Stimulated activated CD8-positive, alpha-beta memory T cell treated with anti-CD3 and anti-CD28 coated beads, Interleukin-2, amount 100 ng/mL, for 48 hours (primary cell): ENCODE measurements at regions not wholly inside any gene's neighbourhood (a gene's known extent, or its start where the extent isn't known, plus 50 kb on each side); places are given as distances from the start of the nearest gene placed in this dataset.

ENCODE experiments used
- DNase-seq, 2 donors: peaks; one replicate each; pipeline ENCODE4 v3.0.0-alpha.2; 2020; ENCODE audit warnings: low read depth in 2 of 2

DNA sequence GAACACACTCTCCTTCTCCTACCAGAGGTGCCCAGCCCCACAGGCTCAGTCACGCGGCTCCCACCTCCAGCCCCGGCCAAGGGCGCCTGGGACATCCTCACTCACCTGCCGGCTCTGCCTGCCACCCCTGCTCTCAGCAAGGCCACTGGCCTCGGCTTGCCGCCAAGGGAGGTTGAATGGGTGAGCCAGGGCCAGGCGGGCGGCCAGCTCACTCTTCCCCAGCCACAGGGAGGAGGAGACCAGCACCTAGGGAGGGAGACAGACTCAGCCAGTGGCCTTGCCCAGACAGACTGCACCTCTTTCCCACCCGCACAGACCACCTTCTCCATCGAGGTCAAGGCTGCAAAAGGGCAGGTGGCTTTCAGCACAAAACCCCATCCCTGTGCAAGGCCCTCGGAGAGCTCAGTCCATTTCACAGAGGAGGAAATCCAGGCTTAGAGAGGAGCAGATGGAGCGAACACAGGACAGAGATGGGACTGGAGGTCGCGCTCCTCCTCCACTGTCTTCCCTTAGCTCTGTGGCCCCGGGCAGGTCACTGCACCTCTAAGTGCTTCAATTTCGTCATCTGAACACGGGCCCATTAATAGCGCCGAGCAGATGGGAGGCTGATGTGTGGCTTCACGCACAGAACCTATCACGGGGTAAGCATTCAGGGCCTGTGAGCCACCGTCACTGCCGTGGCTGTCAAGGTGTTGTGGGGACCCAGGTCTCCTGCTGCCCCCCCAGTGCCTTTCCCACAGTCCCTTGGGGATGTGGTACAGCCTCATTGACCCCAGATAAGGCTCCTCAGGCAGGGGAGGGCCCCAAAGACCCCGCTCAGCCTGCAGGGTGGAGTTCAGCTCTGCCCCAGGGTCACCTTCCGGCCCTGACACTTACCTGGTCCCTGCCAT, 56.1 kb downstream of the RMI2 start:
- DNase-seq, result no peak

DNA sequence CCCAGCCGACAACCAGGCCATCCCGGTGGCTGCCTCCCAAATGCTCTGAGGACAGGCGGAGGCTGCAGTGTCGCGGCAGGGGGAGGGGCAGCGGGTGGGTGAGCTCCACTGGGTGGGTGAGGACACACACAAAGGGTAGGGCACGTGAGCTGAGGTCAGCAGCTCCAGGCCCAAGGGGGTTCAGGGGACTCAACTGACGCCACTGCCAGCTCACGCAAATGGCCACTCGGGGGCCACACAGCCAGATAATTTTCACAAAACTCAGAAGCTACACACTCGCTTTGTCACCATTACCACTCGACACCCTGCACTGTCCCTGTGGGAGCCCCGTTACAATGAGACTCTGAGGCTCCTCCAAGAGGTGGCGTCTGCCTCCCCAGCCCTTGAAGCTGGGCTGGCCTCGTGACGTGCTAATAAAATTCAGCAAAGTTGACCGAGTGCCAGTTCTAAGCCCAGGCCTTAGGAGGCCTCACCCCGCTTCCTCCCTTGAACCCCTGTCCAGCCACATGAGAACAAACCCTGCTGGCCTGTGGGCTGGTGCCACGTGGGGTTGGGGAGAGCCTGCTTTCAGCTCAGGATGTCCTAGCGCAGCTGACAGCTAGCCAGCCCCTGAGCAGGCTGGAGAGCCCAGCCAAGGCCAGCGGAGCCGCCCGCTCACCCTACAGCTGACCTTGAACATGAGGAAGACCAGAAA, 56.9 kb downstream of the RMI2 start:
- DNase-seq, result no peak

DNA sequence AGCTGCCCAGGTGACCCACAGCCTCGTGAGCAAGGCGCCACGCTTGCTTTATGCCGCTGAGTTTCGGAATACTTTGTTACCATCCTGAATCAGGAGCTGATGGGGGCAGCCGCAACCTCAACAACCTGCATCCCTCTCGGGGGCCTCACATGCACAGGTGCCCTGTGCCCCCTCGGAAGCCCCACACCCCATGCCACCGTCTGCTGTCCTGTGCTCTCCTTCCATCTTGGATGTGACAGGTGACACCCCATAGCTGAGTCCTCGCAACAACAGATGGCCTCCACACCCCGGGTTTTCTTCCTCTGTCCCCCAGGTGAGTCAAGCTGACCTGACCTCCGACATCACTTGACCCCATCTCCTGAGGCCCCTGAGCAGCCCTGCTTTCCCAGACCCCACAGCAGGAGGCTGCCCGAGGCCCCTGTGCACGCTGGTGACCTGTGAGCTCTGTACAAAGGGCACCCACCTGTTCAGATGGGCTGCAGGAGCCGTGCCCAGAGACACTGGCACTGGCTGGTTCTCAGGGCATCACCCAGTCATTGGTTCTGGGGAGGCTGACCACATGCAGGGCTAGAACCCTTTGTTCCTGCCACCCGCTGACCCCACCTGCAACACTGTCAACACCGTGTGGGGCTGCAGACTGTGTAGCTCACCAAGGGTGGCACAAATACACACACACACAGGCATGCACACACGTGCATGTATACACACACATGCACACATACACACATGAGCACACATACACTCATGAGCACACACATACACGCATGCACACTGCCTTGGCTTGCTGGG, 57.7 kb downstream of the RMI2 start:
- no peak for DNase-seq

DNA sequence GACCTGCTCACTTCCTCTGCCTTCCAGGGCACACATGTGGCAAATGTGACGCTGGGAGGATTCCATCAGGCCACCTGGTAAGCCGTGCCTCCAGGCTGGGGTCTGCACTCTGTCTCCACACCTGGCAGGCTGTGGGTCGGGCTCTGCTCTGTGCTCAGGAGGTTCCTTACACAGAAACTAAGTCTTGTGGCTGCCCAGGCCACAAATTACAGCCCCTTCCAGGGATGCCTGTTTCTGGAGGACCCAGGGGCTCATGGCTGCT, 58.2 kb downstream of the RMI2 start:
- DNase-seq, result no peak

DNA sequence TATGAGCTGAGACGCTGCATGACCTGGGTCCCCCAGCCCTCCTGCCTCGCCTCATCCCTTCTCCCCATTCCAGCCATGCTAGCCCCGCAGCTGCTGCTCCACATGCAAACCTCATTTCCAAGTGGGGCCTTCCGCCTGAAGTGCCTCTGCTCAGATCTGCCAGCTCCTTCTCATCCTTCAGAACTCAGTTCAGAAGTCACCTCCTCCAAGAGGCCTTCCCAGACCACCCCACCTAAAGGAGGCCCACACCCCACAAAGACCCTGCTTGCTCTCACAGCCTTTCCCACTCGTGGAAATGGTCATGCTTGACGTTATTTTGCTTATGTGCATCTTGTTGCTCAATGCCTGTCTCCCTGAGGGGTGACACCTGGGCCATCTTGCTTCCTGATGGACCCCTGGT, 58.7 kb downstream of the RMI2 start:
- DNase-seq, result no peak

DNA sequence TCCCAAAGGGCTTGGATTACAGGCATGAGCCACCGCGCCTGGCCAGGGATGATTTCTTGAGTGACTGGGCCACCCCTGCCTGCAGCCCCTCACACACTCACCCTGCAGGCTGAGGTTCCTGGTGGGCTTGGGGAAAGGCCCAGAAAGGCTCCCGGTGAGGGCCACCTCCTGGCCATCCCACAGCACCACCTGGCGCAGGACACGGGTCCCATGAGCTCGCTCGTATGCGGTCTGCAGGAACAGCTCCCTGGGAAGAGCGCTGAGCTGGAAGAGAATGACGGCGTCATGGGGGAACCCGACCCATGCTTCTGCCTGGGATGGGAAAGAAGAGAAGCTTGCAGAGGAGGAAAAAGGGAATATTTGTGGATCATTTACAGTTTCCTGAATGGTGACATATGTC, 59.3 kb downstream of the RMI2 start:
- DNase-seq, result no peak

DNA sequence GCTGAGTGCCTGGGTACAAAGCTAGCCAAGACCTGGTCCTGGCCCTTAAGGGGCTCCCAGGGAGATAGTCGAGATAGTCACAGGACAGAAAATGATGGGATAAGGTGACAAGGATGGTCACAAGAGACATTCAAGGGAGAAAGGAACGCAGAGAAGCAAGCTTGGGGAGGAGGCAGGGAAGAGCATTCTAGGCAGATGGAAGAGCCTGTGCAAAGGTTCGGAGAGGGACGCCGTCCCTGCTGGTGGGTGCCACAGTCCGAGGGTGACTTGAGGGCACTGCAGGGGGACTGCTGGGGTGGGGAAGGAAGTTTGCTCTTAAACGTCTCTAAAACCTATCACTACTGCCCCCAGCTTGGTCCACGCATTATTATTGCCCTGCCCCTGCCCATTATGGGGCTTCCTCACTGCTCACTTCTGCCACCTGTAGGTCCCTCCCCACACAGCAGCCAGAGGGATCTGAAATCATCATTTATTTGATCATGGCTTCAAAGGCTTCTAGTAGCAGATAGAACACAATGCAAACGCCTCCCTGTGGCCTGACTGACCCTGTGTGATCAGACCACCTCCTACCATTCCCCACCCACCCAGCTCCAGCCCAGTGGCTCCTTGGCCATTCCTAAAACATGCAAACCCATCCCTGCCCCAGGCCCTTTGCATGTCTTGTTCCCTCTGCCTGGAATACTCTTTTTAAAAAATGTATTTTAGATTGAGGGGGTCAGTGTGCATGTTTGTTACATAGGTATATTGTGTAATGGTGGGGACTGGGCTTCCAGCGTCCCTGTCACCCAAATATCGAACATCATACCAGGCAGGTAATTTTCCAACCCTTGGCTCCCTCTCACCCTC, 60.3 kb downstream of the RMI2 start:
- peak; percentile 43 to 55 for DNase-seq

DNA sequence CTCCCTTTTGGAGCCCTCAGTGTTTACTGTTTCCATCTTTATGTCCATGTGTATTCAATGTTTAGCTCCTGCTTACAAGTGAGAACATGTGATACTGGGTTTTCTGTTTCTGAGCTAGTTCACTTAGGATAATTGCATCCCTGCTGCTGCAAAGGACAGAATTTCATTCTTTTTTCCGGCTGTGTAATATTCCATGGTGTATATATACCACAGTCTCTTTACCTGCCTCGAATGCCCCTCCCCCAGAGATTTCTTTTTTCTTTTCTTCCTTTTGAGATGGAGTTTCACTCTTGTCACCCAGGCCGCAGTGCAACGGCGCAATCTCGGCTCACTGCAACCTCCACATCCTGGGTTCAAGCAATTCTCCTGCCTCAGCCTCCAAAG, 60.9 kb downstream of the RMI2 start:
- no peak for DNase-seq

DNA sequence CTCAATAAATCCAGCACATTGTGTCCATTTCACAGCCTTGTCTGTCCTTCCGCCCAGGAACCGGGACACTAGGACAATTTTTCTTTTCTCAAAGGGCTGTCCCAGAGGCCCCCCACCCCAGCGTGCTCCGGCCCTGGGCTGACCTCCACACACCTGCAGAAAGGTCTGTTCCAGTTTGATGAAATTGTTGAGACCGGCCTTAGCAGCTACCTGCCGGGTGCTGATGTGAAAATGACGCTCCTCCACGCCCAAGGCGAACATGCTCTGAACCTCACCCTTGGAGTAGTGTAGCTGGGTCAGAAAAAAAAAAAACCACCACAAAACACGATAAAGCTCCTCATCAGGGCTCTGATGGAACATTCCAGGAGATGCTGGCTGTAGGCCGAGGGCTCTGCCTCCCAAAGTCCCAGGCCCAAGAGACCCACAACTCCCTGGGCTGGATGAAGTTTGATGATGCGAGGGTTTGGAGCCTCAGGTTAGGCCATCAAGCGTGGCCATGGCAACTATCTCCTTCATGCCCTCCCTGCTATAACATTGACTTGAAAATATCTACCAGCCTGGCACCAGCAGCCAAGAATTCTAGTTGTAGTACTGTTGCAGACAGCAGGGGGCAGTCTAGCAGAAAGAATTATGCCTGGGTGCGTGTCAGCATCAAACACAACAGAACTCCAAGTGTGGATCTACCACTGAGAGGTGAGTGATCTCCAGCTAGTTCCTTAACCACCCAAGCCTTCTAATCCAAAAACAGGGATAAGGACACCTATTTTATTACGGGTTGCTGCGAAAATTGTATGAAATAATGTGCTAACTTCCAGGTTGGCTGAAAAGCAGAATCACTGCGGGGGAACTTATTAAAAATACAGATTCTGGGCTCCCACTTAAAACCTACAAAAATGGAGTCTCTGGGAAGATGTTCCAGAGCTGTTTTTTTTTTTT, 62.1 kb downstream of the RMI2 start:
- peak; percentile 21 to 41 for DNase-seq

DNA sequence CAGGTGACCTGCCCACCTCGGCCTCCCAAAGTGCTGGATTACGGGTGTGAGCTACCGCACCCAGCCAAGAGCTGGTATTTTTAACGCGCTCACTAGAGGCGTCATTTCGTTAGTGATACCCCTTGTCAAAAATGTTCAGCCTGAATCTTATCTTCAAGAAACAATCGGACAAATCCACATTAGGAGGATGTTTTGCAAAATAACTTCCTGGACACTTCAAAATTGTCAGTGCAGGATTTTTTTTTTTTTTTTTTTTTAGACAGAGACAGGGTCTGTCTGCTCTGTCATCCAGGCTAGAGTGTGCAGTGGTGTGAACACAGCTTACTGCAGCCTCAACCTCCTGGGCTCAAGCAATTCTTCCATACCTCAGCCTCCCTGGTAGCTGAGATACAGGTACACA, 63.0 kb downstream of the RMI2 start:
- no peak for DNase-seq

DNA sequence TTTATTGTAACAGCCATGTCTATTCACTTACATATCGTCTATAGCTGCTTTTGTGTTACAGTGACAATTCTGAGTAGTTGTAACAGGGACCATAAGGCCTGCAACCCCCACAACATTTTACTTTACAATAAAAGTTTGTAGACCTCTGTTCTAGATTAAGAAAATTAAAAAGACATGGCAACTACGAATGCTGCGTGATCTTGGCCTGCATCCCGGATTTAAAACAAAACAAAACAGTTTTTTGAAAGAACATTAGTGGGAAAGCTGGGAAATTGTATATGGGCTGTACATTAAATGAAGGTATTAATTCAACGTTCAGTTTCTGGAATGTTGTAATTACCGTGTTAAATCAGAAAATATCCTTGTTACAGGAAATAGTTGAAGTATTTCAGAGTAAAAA, 64.1 kb downstream of the RMI2 start:
- no peak for DNase-seq

DNA sequence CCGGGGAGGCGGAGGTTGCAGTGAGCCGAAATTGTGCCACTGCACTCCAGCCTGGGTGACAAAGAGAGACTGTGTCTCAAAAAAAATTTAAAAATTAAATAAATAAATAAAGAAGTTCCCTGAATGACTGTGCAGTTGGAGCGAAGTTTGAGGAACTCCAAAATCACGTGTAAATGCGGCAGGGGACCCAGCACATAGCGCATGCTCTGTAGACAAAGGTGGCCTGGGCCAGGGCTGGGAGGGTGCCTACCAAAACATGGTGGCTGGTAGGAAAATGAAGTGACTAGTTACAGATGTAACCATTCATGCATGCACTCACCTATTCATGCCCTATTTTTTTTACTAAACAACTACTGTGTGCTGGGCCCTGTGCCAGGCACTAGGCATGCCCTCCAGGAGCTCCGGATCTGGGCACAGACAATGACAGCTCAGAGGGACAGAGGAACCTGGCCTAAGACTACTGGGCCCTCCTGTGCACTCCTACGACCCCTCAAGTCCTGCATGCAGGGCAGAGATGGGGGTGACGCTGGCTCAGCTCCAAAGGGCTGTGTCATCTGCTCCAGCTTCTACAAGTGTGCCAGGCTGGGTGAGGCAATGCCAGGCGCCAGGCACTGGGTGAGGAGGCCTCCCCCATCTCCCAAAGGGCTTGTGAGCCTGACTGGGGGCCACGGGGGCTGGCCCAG, 65.3 kb downstream of the RMI2 start:
- no peak for DNase-seq

DNA sequence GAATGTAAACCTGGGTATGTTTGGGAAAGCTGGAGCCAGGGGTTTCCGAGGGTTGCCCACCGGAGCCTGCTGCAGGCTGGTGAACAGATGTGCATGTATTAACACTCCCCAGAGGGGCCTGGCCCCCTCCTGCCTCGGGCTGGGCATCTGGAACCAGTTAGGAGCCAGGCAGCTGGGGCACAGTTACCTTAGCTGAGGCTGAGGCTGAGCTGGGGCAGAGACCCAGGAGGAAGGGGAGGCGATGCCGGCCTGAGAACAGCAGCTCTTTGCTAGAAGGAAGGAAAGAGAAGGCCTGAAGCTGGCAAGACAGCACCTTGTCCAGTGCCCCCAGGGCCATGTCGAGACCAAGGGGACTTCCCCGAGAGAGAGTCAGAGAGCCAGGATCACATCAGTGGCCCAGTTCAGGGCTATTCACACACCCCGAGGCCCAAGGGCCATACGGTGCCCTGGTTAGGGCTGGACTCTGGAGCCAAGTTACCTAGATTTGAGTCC, 65.8 kb downstream of the RMI2 start:
- no peak for DNase-seq

DNA sequence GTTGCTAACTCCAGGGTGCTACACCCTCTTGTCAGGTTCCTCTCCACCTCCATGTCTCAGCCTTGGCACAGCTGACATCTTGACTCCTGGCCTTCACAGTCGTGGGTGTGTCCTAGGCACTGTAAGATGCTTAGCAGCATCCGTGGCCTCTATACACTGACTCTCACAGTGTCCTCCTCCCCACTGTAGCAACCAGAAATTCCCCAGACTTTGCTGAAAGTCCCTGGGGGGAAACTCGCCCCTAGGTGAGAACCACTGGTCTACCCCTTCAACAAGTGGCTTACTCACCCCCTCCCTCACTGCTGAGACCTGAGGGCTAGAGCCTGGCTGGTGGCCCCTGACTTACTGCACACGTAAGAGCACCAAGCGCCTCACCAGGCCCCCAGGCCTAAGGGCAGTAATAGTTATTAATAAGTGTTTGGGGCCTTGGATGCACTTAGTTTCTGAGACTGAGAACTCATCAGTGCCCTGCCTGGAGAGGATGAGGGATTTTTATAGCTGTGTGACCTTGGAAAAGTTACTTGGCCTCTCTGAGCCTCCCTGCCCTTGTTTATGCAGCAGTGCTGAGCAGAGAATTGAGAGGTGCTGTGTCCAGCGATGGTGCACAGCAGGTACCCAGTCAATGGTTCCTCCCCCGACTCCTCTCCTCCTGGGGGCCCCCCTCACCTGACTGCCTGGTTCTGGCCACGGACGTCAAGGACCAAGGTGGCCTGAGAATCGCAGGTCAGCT, 67.1 kb downstream of the RMI2 start:
- no peak for DNase-seq

DNA sequence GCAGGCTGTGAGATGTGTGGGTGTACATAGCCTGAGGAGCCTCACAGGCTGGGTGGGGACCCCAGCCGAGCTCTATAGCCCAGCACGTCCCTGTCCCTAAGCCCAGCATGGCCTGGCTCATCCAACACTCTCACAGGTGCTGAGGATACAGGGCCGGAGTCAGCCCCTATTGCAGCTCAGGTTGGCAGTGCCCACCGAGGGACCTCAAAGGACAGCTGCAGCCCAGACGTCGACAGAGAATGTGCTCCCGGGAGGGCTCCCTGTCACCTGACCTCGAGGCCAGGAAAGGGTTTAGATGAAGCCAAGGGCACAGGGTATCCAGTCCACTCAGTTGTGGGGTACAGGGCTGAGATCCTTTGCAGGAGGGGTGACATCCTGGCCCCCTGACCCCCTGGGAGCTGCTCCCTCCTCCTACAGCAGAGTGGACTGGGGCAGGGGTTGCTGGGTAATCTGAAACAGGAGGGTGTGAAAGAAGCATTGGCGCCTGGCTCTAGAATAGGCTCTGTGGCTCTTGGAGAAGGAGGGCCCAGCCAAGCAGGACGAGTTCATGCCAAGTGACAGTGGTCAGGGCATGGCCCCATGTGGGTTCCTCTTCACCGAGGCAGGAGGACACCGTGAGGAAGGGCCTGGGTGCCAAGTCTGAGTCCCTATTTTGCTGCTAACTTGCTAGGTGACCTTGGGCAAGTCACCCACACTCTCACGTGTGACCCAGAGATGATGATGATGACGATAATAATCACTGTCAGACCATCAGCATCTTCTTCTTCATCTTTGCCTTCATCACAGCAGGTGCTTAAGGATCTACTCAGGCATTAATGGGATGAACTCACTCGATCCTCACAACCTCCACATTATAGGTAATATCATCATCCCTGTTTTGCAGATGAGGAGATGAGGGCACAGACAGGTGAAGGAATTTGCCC, 68.0 kb downstream of the RMI2 start:
- no peak for DNase-seq

DNA sequence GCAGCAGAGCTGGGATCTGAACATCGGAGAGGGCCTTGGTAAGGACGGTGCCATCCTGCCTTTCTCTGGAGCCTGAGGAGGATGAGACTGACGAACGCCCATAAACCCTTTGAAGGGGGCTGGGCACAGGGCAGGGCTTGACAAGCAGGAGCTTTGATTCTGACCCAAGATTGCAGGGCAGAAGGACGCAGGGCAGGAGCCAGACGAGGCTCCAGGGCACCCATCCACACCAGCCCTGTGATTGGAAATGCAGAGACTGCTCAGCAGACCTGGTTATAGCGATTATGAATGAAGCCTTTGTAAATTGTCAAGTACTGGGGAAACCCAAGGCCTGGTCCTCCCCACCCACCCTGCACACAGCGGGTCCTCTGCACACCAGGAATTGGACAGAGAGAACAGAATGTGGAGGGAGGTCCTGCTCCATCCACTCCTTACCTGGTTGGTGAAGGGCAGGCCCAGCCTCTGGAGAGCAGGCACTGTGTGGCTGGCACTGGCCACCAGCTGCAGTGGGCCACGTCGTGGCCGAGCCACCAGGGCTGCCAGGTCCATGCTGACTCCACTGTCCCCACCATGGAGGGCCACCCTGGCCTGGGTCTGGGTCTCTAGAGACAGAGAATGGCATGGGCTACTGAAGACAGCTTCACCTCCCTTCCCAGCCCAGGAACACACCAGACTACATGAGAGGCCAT, 68.8 kb downstream of the RMI2 start:
- no peak for DNase-seq
